Heart left ventricle (tissue), 16 donors: ENCODE measurements at regions not wholly inside any gene's neighbourhood (a gene's known extent, or its start where the extent isn't known, plus 50 kb on each side); places are given as distances from the start of the nearest gene placed in this dataset.

Experiments used
- ATAC-seq, 4 donors: fragments of 200-7000 bp; cut with Tn5 transposase; one replicate each; pipeline ENCODE4 v1.9.1; 2020 to 2022; ENCODE audit warnings: moderate library complexity in 4 of 4, mild to moderate bottlenecking in 3 of 4, moderate number of reproducible peaks in 1 of 4
- DNase-seq, 5 donors: peaks; one replicate each; pipeline ENCODE4 v3.0.0-alpha.2; 2020
- H3K27ac ChIP-seq, 12 donors: fragments of 200-600 bp; sonication (generic) in 4 of 12; one replicate each; pipeline versions ENCODE4 v1.5.0 to v1.8.0; 2016 to 2022; ENCODE audit warnings: mild to moderate bottlenecking in 2 of 12
- H3K27me3 ChIP-seq, 9 donors: fragments of 200-600 bp; sonication (generic) in 2 of 9; one replicate each; pipeline versions ENCODE4 v1.5.1 to v1.8.0; 2016 to 2022; ENCODE audit warnings: mild to moderate bottlenecking in 3 of 9
- H3K36me3 ChIP-seq, 9 donors: fragments of 200-600 bp; sonication (generic) in 2 of 9; one replicate each; pipeline versions ENCODE4 v1.5.0 to v1.8.0; 2018 to 2022; ENCODE audit warnings: mild to moderate bottlenecking in 2 of 9
- H3K4me1 ChIP-seq, 12 donors: fragments of 200-600 bp; sonication (generic) in 4 of 12; one replicate each; pipeline versions ENCODE4 v1.5.0 to v1.8.0; 2016 to 2022; ENCODE audit warnings: mild to moderate bottlenecking in 3 of 12
- H3K4me3 ChIP-seq, 12 donors: fragments of 200-600 bp; sonication (generic) in 4 of 12; one replicate each; pipeline versions ENCODE4 v1.5.0 to v1.8.0; 2017 to 2022; ENCODE audit warnings: mild to moderate bottlenecking in 9 of 12, moderate library complexity in 4 of 12
- H3K9me3 ChIP-seq, 12 donors: fragments of 200-600 bp; sonication (generic) in 4 of 12; one replicate each; pipeline versions ENCODE4 v1.5.0 to v1.8.0; 2016 to 2022; ENCODE audit warnings: mild to moderate bottlenecking in 1 of 12
- CTCF ChIP-seq, 12 donors: fragments of 200-600 bp; sonication (generic) in 4 of 12; IDR thresholded peaks; one replicate each; pipeline versions ENCODE4 v1.5.0 to v1.8.0; 2018 to 2022; ENCODE audit warnings: antibody characterized with exemption in 12 of 12, mild to moderate bottlenecking in 5 of 12
- POLR2A ChIP-seq, 2 donors: fragments of 450-650 bp; IDR thresholded peaks; one replicate each; pipeline ENCODE4 v1.6.1; 2017; ENCODE audit warnings: antibody characterized with exemption in 2 of 2, mild to moderate bottlenecking in 2 of 2, moderate library complexity in 2 of 2
- WGBS, 4 donors: extraction: QIAGEN DNeasy Blood & Tissue Kit in 2 of 4; methylation state at CpG; one replicate each; pipeline versions ENCODE4 v1.1.5 to v1.1.7; 2013 to 2018; 5-methylcytosine and 5-hydroxymethylcytosine counted together
- intact Hi-C, 10 donors: fragments of 100-400 bp; cut with DNase I; formaldehyde crosslinking; loops; one replicate each; pipeline versions ENCODE4 v1.11.1 to v1.14.2; 2022
- donor health status: ischemic (EF 13 %, LVEDD 7.1; RV severe dilation, severe dysfunction).
- donor health status: healthy with polysubstance abuse.
- donor health status: DM: no; HTN: yes; CAD: no.
- donor health status: DM: no; HTN: no; CAD: no.
- donor health status: ischemic (EF 25% LVEDD 6.9; RV normal size, moderate dysfunction).
- donor health status: ischemic (EF 25% LVEDD 5.7; RV mildly dilated, moderate dysfunction).
- donor health status: healthy.
- donor health status: DM: yes; HTN: yes; CAD: no.
- donor health status: ischemic (EF 35%, LVEDD 5.7; RV mildly dilated, moderate dysfunction).
- donor health status: nonischemic (EF 11% LVEDD 7.7; RV severe dilation, severe dysfunction).
- donor health status: DM: yes; HTN: yes; CAD: no.
- donor health status: PGD.
- donor health status: ischemic (EF 29% LVEDD 5.4; RV normal size, mild dysfunction).
- donor health status: nonischemic (EF 23%, LVEDD 6.1; RV moderate dilation, normal function).

GRCh38 chr4:17397611-17398010 lies 114.3 kb downstream of the QDPR start:
- WGBS, 4 donors, result 56 to 71% (median 65%) methylated on average over 3 of the region's 3 CpGs
- Histone ChIP-seq H3K4me1 (no peaks in the 10 kb centered on the region), H3K36me3 (no peaks in the 10 kb centered on the region), H3K27me3 (no peaks in the 10 kb centered on the region), H3K9me3 (no peaks in the 10 kb centered on the region), H3K4me3 (no peak overlapping the region), H3K27ac (no peak overlapping the region)
- DNase-seq (no peak), ATAC-seq (no peak)
- intact Hi-C loops, result no loop called here
- no peak for TF ChIP-seq POLR2A (IDR thresholded peaks at IDR 0.05)
- no peak for TF ChIP-seq CTCF (IDR thresholded peaks at IDR 0.05)

DNA sequence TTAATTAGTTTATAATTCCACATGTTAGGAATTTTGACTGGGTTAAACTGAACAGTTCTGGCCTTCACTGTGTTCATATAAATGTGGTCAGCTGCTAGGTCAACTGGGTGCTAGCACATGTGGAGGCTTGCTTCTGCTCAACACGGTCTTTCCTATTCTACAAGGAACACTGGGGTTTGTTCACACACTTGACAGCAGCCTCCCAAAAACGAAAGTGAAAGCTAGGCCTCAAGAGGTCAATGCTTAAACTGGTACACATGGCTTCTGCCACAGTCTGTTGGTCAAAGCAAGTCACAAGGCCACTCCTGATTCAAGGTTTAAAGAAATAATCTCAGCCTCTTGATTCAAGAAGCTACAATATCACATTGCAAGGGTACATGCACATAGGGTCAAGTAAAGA lies 126.5 kb downstream of the QDPR start:
- H3K4me1 ChIP-seq, result peaks cover 0 to 5% (median 0%) of the 10 kb centered on the region in 12 donors
- H3K4me3 ChIP-seq, result no peak overlapping the region
- TF ChIP-seq POLR2A (IDR thresholded peaks at IDR 0.05) (no peak), CTCF (IDR thresholded peaks at IDR 0.05) (no peak)
- 19 to 43% (median 35%) methylated on average over 2 of the region's 2 CpGs for WGBS, 4 donors
- H3K9me3 ChIP-seq, result peaks cover 0 to 2% (median 0%) of the 10 kb centered on the region in 12 donors
- DNase-seq, result peak in 1 of 5 donors; percentile 8
- H3K27ac ChIP-seq, result no peak overlapping the region
- no peaks in the 10 kb centered on the region for H3K27me3 ChIP-seq
- peak in 1 of 4 donors; percentile 65 for ATAC-seq
- intact Hi-C loops, result no loop called here
- no peaks in the 10 kb centered on the region for H3K36me3 ChIP-seq

- intact Hi-C loops, result no loop called here
- Histone ChIP-seq H3K27me3 (no peaks in the 10 kb centered on the region), H3K4me1 (peaks cover 0 to 6% (median 0%) of the 10 kb centered on the region in 12 donors), H3K9me3 (peaks cover 0 to 2% (median 0%) of the 10 kb centered on the region in 12 donors), H3K4me3 (no peak overlapping the region), H3K36me3 (no peaks in the 10 kb centered on the region), H3K27ac (no peak overlapping the region)
- DNase-seq, result no peak
- WGBS, 4 donors, result 78 to 84% (median 81%) methylated on average over 2 of the region's 2 CpGs
- no peak for TF ChIP-seq CTCF (IDR thresholded peaks at IDR 0.05)
- TF ChIP-seq POLR2A (IDR thresholded peaks at IDR 0.05), result no peak
- ATAC-seq, result no peak
These were observed 131.5 kb downstream of the QDPR start for GRCh38 chr4:17380347-17380746.

DNA sequence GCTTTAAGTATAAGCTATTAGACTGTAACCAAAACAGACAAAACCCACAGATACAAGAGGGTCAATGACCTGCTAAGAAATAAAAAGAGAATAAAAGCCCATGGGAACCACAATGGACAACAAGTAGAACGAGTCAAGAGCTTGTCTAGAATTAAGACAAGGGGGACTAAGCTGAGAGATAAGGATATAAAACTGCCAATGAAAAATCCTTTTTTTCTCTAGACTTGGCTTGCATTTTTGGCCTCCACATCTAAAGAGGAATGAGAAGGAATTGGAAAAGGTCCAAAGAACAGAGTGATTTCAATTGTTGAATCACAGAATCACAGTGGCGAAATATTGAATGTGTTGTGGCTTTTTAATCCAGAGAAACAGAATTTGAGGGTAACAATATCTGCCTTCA lies 135.7 kb downstream of the QDPR start:
- peak in 1 of 4 donors; percentile 55 for ATAC-seq
- no peak for DNase-seq
- Histone ChIP-seq H3K27ac (no peak overlapping the region), H3K4me3 (no peak overlapping the region), H3K9me3 (no peaks in the 10 kb centered on the region), H3K36me3 (no peaks in the 10 kb centered on the region), H3K4me1 (peaks cover 0 to 6% (median 0%) of the 10 kb centered on the region in 12 donors), H3K27me3 (no peaks in the 10 kb centered on the region)
- WGBS, 4 donors, result 35 to 50% (median 47%) methylated on average over 2 of the region's 2 CpGs
- intact Hi-C loops, result no loop called here
- TF ChIP-seq POLR2A (IDR thresholded peaks at IDR 0.05) (no peak), CTCF (IDR thresholded peaks at IDR 0.05) (no peak)
